ENCODE measurements at regions not wholly inside any gene's neighbourhood (a gene's known extent, or its start where the extent isn't known, plus 50 kb on each side); places are given as distances from the start of the nearest gene placed in this dataset.

- Histone ChIP-seq H3K18ac (ENCODE audit: low read depth, low read length) (no peak overlapping the region), H4K8ac (ENCODE audit: low read depth in 2 of 2, low read length in 2 of 2) (no peak overlapping the region), H4K20me1 (ENCODE audit: insufficient read depth, low read length) (no peaks in the 10 kb centered on the region), H3K4ac (ENCODE audit: low read depth, low read length) (no peak overlapping the region), H2BK20ac (ENCODE audit: low read depth, low read length) (no peak overlapping the region), H2AFZ (replicated peaks; ENCODE audit: low read length, poor library complexity) (no peak overlapping the region), H2BK15ac (ENCODE audit: low read depth, low read length) (no peak overlapping the region), H2AK5ac (ENCODE audit: low read depth, low read length) (no peak overlapping the region), H3K4me2 (ENCODE audit: low read depth, low read length) (no peak overlapping the region), H4K91ac (ENCODE audit: insufficient read depth, low read depth, low read length) (no peak overlapping the region), H3K36me3 (ENCODE audit: control insufficient read depth, insufficient read depth, low read length) (no peaks in the 10 kb centered on the region), H3K14ac (replicated peaks; ENCODE audit: low read depth, low read length) (no peak overlapping the region), H3K9me3 (ENCODE audit: control insufficient read depth, insufficient read depth, low read length) (no peaks in the 10 kb centered on the region), H3K79me1 (ENCODE audit: low read depth in 1 of 2, low read length in 2 of 2) (no peaks in the 10 kb centered on the region), H3K4me3 (ENCODE audit: insufficient read depth, low read depth, low read length) (no peak overlapping the region), H2AK9ac (replicated peaks; ENCODE audit: low read depth, low read length, poor library complexity) (no peak overlapping the region), H3K23ac (ENCODE audit: low read depth, low read length) (no peak overlapping the region), H3K56ac (ENCODE audit: extremely low read depth, insufficient read depth, low read length) (no peak overlapping the region), H3K27me3 (ENCODE audit: control insufficient read depth, insufficient read depth, low read length) (no peaks in the 10 kb centered on the region), H3K4me1 (ENCODE audit: control insufficient read depth, insufficient read depth, low read length) (no peaks in the 10 kb centered on the region), H2BK120ac (ENCODE audit: low read depth, low read length) (no peak overlapping the region), H2BK5ac (ENCODE audit: low read depth, low read length, poor library complexity, severe bottlenecking) (no peak overlapping the region), H3K9ac (ENCODE audit: low read depth, low read length) (no peak overlapping the region), H3K9me1 (ENCODE audit: insufficient read depth, low read length) (no peaks in the 10 kb centered on the region), H4K5ac (ENCODE audit: low read depth, low read length) (no peak overlapping the region), H3K27ac (ENCODE audit: insufficient read depth, low read length) (no peak overlapping the region)
- in situ Hi-C loops (cut with MboI; ENCODE audit: low sequenced_read_pairs) (no loop called here), dilution Hi-C loops (cut with HindIII; ENCODE audit: low sequenced_read_pairs, unreplicated experiment) (no loop called here), intact Hi-C loops (cut with micrococcal nuclease) (no loop called here)
- TF ChIP-seq CHD1 (IDR thresholded peaks at IDR 0.05; ENCODE audit: low read depth, low read length): no peak
- no peak for TF ChIP-seq ELK1 (IDR thresholded peaks at IDR 0.05; ENCODE audit: borderline replicate concordance, low read depth, low read length)
- no peak for TF ChIP-seq CTCF (conservative IDR thresholded peaks at IDR 0.05; ENCODE audit: low read depth, low read length)
- no peak for TF ChIP-seq POLR2A (IDR thresholded peaks at IDR 0.05; ENCODE audit: low read depth, low read length)
- no peak for TF ChIP-seq CEBPB (IDR thresholded peaks at IDR 0.05; ENCODE audit: low read depth, low read length)
- no peak for TF ChIP-seq RFX5 (IDR thresholded peaks at IDR 0.05; ENCODE audit: low read depth, low read length)
- no peak for TF ChIP-seq RAD21 (IDR thresholded peaks at IDR 0.05; ENCODE audit: low read length)
- TF ChIP-seq NFE2L2 (IDR thresholded peaks at IDR 0.05; ENCODE audit: low read depth, low read length): no peak
- TF ChIP-seq MAZ (IDR thresholded peaks at IDR 0.05; ENCODE audit: borderline replicate concordance, low read depth, low read length): no peak
- TF ChIP-seq BHLHE40 (IDR thresholded peaks at IDR 0.05; ENCODE audit: low read depth, low read length): no peak
- TF ChIP-seq FOS (IDR thresholded peaks at IDR 0.05; ENCODE audit: low read depth, low read length): no peak
- no peak for TF ChIP-seq USF2 (IDR thresholded peaks at IDR 0.05; ENCODE audit: low read depth, low read length)
- no peak for TF ChIP-seq MXI1 (IDR thresholded peaks at IDR 0.05; ENCODE audit: borderline replicate concordance, low read depth, low read length)
- CTCF ChIA-PET: no interaction called here
- no TSS peak for BruUV-seq (replicated peaks)
- no peak for DNase-seq
- ATAC-seq (ENCODE audit: low read depth): no peak
- POLR2A ChIA-PET (ENCODE audit: unreplicated experiment): no interaction called here
- WGBS, 2 experiments (ENCODE audit: extremely low coverage in 2 of 2, insufficient read length in 1 of 2): 57% methylated on average over 2 of the region's 3 CpGs; no CpG with 5 or more reads in 1 of the 2 experiments
Observed at GRCh38 chr2:125207431-125207830, 1182.3 kb downstream of the CNTNAP5 start.

All from IMR-90 (cell line).